MM.1S (cell line): ENCODE measurements at regions not wholly inside any gene's neighbourhood (a gene's known extent, or its start where the extent isn't known, plus 50 kb on each side); places are given as distances from the start of the nearest gene placed in this dataset.

Source experiments
- CTCF ChIP-seq: fragments of 300-600 bp; sonication (generic); IDR thresholded peaks from 2 replicates; pipeline ENCODE4 v1.5.1; 2016; ENCODE audit warnings: antibody characterized with exemption, low read length, mixed read lengths
- EZH2 ChIP-seq: fragments of 300-600 bp; sonication (generic); optimal IDR thresholded peaks from 2 replicates; pipeline ENCODE3; 2017; ENCODE audit warnings: low read depth, mild to moderate bottlenecking, antibody characterized with exemption, low read length, mixed read lengths

DNA sequence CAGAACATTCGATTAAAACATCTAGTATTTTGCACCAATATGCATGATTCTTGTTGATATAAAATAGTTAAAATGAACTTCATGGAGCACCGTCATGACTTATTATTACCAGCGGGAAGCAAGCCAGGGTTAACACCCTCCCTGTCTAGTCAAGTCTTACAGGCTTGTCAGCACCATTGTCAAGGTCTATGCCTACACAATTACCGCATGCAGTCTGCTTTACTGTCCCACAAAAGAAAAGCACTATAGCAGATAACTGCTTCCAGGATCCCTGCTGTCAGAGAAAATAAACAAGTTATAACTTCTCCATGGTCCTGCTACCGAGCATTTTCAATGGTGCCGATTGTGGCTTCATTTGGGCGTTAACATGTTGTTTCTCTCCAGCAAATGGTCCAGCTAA is 968.0 kb upstream of the FAM98A start:
- no peak for TF ChIP-seq CTCF
- TF ChIP-seq EZH2, result no peak
